ENCODE measurements at regions not wholly inside any gene's neighbourhood (a gene's known extent, or its start where the extent isn't known, plus 50 kb on each side); places are given as distances from the start of the nearest gene placed in this dataset.

GRCh38 chr1:55483523-55483922, 268.4 kb upstream of the USP24 start:
- DNase-seq (ENCODE audit: low read depth in 3 of 3, low spot score in 1 of 3), result no peak

- no peak for DNase-seq (ENCODE audit: low read depth in 3 of 3, low spot score in 1 of 3)
Observed at GRCh38 chr1:55481634-55482033, 266.5 kb upstream of the USP24 start.

- no peak for DNase-seq (ENCODE audit: low read depth in 3 of 3, low spot score in 1 of 3)
Observed at GRCh38 chr1:55480029-55480795, 265.0 kb upstream of the USP24 start.

GRCh38 chr1:55478742-55479141, 263.6 kb upstream of the USP24 start:
- DNase-seq (ENCODE audit: low read depth in 3 of 3, low spot score in 1 of 3), result no peak

GRCh38 chr1:55477953-55478352, 262.8 kb upstream of the USP24 start:
- DNase-seq (ENCODE audit: low read depth in 3 of 3, low spot score in 1 of 3), result no peak

GRCh38 chr1:55476445-55477015, 261.4 kb upstream of the USP24 start:
- DNase-seq (ENCODE audit: low read depth in 3 of 3, low spot score in 1 of 3), result no peak

GRCh38 chr1:55474168-55474786, 259.1 kb upstream of the USP24 start:
- no peak for DNase-seq (ENCODE audit: low read depth in 3 of 3, low spot score in 1 of 3)

GRCh38 chr1:55473661-55474060, 258.5 kb upstream of the USP24 start:
- DNase-seq (ENCODE audit: low read depth in 3 of 3, low spot score in 1 of 3), result no peak

GRCh38 chr1:55472784-55473183, 257.6 kb upstream of the USP24 start:
- DNase-seq (ENCODE audit: low read depth in 3 of 3, low spot score in 1 of 3), result no peak

- no peak for DNase-seq (ENCODE audit: low read depth in 3 of 3, low spot score in 1 of 3)
Observed at GRCh38 chr1:55472115-55472514, 257.0 kb upstream of the USP24 start.

GRCh38 chr1:55468142-55468795, 253.1 kb upstream of the USP24 start:
- no peak for DNase-seq (ENCODE audit: low read depth in 3 of 3, low spot score in 1 of 3)

GRCh38 chr1:55466921-55467320, 251.8 kb upstream of the USP24 start:
- no peak for DNase-seq (ENCODE audit: low read depth in 3 of 3, low spot score in 1 of 3)

GRCh38 chr1:55466373-55466772, 251.2 kb upstream of the USP24 start:
- DNase-seq (ENCODE audit: low read depth in 3 of 3, low spot score in 1 of 3), result no peak

GRCh38 chr1:55464550-55464949, 249.4 kb upstream of the USP24 start:
- DNase-seq (ENCODE audit: low read depth in 3 of 3, low spot score in 1 of 3), result no peak

- no peak for DNase-seq (ENCODE audit: low read depth in 3 of 3, low spot score in 1 of 3)
Observed at GRCh38 chr1:55463814-55464475, 248.8 kb upstream of the USP24 start.

- no peak for DNase-seq (ENCODE audit: low read depth in 3 of 3, low spot score in 1 of 3)
Observed at GRCh38 chr1:55457874-55458273, 242.7 kb upstream of the USP24 start.

- no peak for DNase-seq (ENCODE audit: low read depth in 3 of 3, low spot score in 1 of 3)
Observed at GRCh38 chr1:55456971-55457370, 241.8 kb upstream of the USP24 start.

- DNase-seq (ENCODE audit: low read depth in 3 of 3, low spot score in 1 of 3), result no peak
Observed at GRCh38 chr1:55448261-55448660, 233.1 kb upstream of the USP24 start.

- DNase-seq (ENCODE audit: low read depth in 3 of 3, low spot score in 1 of 3), result no peak
Observed at GRCh38 chr1:55447488-55447887, 232.3 kb upstream of the USP24 start.

GRCh38 chr1:55446351-55446750, 231.2 kb upstream of the USP24 start:
- no peak for DNase-seq (ENCODE audit: low read depth in 3 of 3, low spot score in 1 of 3)

- DNase-seq (ENCODE audit: low read depth in 3 of 3, low spot score in 1 of 3), result no peak
Observed at GRCh38 chr1:55445416-55445815, 230.3 kb upstream of the USP24 start.

- no peak for DNase-seq (ENCODE audit: low read depth in 3 of 3, low spot score in 1 of 3)
Observed at GRCh38 chr1:55444667-55445066, 229.5 kb upstream of the USP24 start.

All from stimulated activated CD4-positive, alpha-beta T cell treated with anti-CD3 and anti-CD28 coated beads, TNF-alpha, amount 100 ng/mL, for 1 hour (primary cell).